Sigmoid colon (tissue), 4 donors: ENCODE measurements at regions not wholly inside any gene's neighbourhood (a gene's known extent, or its start where the extent isn't known, plus 50 kb on each side); places are given as distances from the start of the nearest gene placed in this dataset.
"Not testable (repeated sequence)": the region's sequence is repeated elsewhere in the genome, so short reads cannot be mapped to it uniquely, and the experiment has no call there.

Source experiments
- POLR2A ChIP-seq, 2 donors: fragments of 450-650 bp; IDR thresholded peaks; one replicate each; pipeline ENCODE4 v1.6.1; 2016; ENCODE audit warnings: antibody characterized with exemption in 2 of 2, mild to moderate bottlenecking in 2 of 2, moderate library complexity in 2 of 2
- POLR2AphosphoS5 ChIP-seq, 4 donors: sonication (generic); formaldehyde crosslinking; IDR thresholded peaks; one replicate each; pipeline ENCODE4 v1.6.1; 2017; ENCODE audit warnings: antibody characterized with exemption in 4 of 4
- TF ChIP-seq, protein P1 (sequence below), 4 experiments: fragments of 450-650 bp in 3 of 4; fragments of 200-600 bp in 1 of 4; IDR thresholded peaks; one replicate each; pipeline ENCODE4 v1.5.1; 2016 to 2019; ENCODE audit warnings: antibody characterized with exemption in 4 of 4, mild to moderate bottlenecking in 3 of 4, moderate library complexity in 2 of 4

DNA sequence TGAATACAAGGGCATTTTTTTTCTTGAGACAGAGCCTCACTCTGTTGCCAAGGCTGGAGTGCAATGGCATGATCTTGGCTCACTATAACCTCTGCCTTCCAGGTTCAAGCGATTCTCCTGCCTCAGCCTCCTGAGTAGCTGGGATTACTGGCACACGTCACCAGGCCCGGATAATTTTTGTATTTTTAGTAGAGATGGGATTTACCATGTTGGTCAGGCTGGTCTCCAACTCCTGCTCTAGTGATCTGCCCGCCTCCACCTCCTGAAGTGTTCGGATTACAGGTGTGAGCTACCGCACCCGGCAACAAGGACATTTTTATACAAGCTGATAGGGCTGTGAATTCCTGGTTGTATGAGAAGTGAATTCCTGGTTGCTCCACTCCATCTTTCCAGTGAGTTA, 577.7 kb upstream of the TPTE start:
- TF ChIP-seq, protein P1, sequence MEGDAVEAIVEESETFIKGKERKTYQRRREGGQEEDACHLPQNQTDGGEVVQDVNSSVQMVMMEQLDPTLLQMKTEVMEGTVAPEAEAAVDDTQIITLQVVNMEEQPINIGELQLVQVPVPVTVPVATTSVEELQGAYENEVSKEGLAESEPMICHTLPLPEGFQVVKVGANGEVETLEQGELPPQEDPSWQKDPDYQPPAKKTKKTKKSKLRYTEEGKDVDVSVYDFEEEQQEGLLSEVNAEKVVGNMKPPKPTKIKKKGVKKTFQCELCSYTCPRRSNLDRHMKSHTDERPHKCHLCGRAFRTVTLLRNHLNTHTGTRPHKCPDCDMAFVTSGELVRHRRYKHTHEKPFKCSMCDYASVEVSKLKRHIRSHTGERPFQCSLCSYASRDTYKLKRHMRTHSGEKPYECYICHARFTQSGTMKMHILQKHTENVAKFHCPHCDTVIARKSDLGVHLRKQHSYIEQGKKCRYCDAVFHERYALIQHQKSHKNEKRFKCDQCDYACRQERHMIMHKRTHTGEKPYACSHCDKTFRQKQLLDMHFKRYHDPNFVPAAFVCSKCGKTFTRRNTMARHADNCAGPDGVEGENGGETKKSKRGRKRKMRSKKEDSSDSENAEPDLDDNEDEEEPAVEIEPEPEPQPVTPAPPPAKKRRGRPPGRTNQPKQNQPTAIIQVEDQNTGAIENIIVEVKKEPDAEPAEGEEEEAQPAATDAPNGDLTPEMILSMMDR (IDR thresholded peaks at IDR 0.05): not testable (repeated sequence)
- not testable (repeated sequence) for TF ChIP-seq POLR2AphosphoS5, POLR2A (IDR thresholded peaks at IDR 0.05)
